SK-N-SH (cell line): ENCODE measurements at regions not wholly inside any gene's neighbourhood (a gene's known extent, or its start where the extent isn't known, plus 50 kb on each side); places are given as distances from the start of the nearest gene placed in this dataset.

Source experiments
- CHD2 ChIP-seq: fragments of 150-350 bp; IDR thresholded peaks from 2 replicates; pipeline ENCODE4 v1.6.1; 2018; ENCODE audit warnings: low read length; ENCODE audit not compliant: partially characterized antibody
- CTCF ChIP-seq: fragments of 200-600 bp; sonication (generic); IDR thresholded peaks from 2 replicates; pipeline ENCODE4 v1.6.1; 2017; ENCODE audit warnings: antibody characterized with exemption, mild to moderate bottlenecking, moderate library complexity
- FOXJ3 ChIP-seq: sonication (generic); formaldehyde crosslinking; IDR thresholded peaks from 2 replicates; pipeline ENCODE4 v1.5.1; 2020; ENCODE audit warnings: mild to moderate bottlenecking, missing genetic modification reagents
- NRF1 ChIP-seq: IDR thresholded peaks from 2 replicates; pipeline ENCODE4 v1.6.1; 2012; ENCODE audit warnings: low read depth, mild to moderate bottlenecking, low read length
- POLR2AphosphoS5 ChIP-seq: IDR thresholded peaks from 2 replicates; pipeline ENCODE4 v1.6.1; 2012; ENCODE audit warnings: low read depth, low read length
- RCOR1 ChIP-seq: fragments of 150-350 bp; IDR thresholded peaks from 2 replicates; pipeline ENCODE4 v1.6.1; 2017; ENCODE audit warnings: antibody characterized with exemption, low read length
- SIN3A ChIP-seq: IDR thresholded peaks from 2 replicates; pipeline ENCODE4 v1.6.1; 2012; ENCODE audit warnings: low read depth, mild to moderate bottlenecking, low read length, moderate library complexity, borderline replicate concordance

GRCh38 chr15:96966554-96966953 is 636.1 kb downstream of the NR2F2 start:
- TF ChIP-seq POLR2AphosphoS5: no peak
- no peak for TF ChIP-seq RCOR1
- no peak for TF ChIP-seq NRF1
- no peak for TF ChIP-seq CTCF
- no peak for TF ChIP-seq CHD2
- TF ChIP-seq FOXJ3: no peak
- no peak for TF ChIP-seq SIN3A
